ENCODE measurements at regions not wholly inside any gene's neighbourhood (a gene's known extent, or its start where the extent isn't known, plus 50 kb on each side); places are given as distances from the start of the nearest gene placed in this dataset.

- TF ChIP-seq, protein P1, sequence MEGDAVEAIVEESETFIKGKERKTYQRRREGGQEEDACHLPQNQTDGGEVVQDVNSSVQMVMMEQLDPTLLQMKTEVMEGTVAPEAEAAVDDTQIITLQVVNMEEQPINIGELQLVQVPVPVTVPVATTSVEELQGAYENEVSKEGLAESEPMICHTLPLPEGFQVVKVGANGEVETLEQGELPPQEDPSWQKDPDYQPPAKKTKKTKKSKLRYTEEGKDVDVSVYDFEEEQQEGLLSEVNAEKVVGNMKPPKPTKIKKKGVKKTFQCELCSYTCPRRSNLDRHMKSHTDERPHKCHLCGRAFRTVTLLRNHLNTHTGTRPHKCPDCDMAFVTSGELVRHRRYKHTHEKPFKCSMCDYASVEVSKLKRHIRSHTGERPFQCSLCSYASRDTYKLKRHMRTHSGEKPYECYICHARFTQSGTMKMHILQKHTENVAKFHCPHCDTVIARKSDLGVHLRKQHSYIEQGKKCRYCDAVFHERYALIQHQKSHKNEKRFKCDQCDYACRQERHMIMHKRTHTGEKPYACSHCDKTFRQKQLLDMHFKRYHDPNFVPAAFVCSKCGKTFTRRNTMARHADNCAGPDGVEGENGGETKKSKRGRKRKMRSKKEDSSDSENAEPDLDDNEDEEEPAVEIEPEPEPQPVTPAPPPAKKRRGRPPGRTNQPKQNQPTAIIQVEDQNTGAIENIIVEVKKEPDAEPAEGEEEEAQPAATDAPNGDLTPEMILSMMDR (IDR thresholded peaks at IDR 0.05; ENCODE audit: insufficient read depth, low read length), result no peak
- no peak overlapping the region for H3K4me3 ChIP-seq (ENCODE audit: low read depth, low read length)
- peak; percentile 21 for DNase-seq (ENCODE audit: low read depth)
These were observed 347.2 kb upstream of the CD180 start for GRCh38 chr5:67543720-67544270.

DNA sequence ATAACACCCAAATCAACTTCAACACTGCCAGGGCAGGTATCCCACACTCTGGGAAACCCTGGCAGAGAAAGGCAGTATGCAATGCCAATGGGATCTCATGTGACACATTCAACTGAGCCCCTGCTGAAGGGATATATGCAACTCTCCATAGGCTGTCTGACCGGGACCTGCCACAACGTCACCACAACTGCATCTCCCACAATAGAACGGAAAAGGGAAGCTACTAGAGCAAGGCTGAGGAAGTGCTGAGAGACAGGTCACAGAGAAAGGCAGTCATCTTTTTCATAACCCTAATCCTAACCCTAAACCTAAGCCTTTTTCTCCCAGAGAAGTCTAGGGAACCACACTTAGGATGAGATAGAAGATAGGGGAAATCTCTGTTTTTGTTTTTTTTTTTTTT, 345.9 kb upstream of the CD180 start:
- TF ChIP-seq, protein P1 (IDR thresholded peaks at IDR 0.05; ENCODE audit: insufficient read depth, low read length), result no peak
- DNase-seq (ENCODE audit: low read depth), result no peak
- no peak overlapping the region for H3K4me3 ChIP-seq (ENCODE audit: low read depth, low read length)

- no peak overlapping the region for H3K4me3 ChIP-seq (ENCODE audit: low read depth, low read length)
- TF ChIP-seq, protein P1 (IDR thresholded peaks at IDR 0.05; ENCODE audit: insufficient read depth, low read length), result no peak
- DNase-seq (ENCODE audit: low read depth), result no peak
These were observed 345.3 kb upstream of the CD180 start for GRCh38 chr5:67541875-67542274.

GRCh38 chr5:67538855-67539506, 342.4 kb upstream of the CD180 start:
- TF ChIP-seq, protein P1 (IDR thresholded peaks at IDR 0.05; ENCODE audit: insufficient read depth, low read length), result no peak
- H3K4me3 ChIP-seq (ENCODE audit: low read depth, low read length), result no peak overlapping the region
- DNase-seq (ENCODE audit: low read depth), result no peak

DNA sequence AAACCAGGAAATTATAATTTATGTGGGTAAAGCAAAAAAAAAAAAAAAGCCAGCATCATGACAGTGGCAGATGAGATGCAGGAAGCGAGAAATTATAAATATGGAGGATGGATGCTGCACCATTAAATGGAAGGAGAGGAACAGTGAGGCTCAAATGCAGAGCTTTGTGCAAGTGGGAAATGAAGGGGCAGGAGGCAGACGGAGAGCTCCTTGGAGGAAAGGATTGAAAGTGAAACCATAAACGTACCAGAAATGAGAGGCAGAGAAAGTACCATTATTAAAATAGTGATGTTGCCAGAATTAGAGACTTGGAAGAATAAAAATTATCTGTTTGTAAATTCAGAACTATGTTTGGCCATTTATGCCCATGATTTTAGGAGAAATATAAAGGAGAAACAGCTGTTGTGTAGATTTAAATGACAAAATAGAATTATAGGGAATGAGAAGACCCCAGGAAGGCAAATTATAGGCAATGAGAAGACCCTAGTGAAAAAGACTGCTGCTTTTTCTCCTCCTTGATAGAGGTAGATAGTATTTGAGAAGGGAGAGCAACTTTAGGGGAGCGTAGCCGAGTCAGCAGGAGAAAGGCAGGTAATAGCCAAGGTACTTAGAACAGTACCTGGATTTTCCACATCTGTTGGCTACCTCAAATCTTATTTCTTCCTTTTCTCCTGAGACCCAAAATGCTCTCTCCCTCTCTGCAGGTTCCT, 341.0 kb upstream of the CD180 start:
- peak overlapping the region; percentile 20 for H3K4me3 ChIP-seq (ENCODE audit: low read depth, low read length)
- TF ChIP-seq, protein P1 (IDR thresholded peaks at IDR 0.05; ENCODE audit: insufficient read depth, low read length), result no peak
- peak; percentile 44 for DNase-seq (ENCODE audit: low read depth)

DNA sequence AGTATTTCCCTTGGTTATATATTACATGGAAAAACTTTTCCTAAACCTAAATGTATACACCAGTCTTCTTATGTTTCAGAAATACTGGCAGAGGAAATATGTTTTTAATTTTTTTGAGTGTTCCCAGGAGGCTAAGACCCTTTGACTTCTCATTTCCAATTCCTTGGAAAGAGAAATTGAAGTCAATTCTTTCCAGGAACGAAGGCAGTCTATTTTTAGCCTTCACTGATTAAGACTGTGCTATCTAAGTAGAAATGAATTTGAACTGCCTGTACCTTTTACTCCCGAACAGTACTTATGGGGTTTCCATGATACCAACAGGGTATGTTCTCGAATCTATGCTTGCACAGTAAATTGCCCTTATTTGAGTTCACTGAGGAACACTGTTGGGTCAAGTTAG, 340.3 kb upstream of the CD180 start:
- DNase-seq (ENCODE audit: low read depth), result peak; percentile 30
- TF ChIP-seq, protein P1 (IDR thresholded peaks at IDR 0.05; ENCODE audit: insufficient read depth, low read length), result no peak
- H3K4me3 ChIP-seq (ENCODE audit: low read depth, low read length), result no peak overlapping the region

All from fibroblast of the aortic adventitia (primary cell).